ENCODE measurements at regions not wholly inside any gene's neighbourhood (a gene's known extent, or its start where the extent isn't known, plus 50 kb on each side); places are given as distances from the start of the nearest gene placed in this dataset.

DNA sequence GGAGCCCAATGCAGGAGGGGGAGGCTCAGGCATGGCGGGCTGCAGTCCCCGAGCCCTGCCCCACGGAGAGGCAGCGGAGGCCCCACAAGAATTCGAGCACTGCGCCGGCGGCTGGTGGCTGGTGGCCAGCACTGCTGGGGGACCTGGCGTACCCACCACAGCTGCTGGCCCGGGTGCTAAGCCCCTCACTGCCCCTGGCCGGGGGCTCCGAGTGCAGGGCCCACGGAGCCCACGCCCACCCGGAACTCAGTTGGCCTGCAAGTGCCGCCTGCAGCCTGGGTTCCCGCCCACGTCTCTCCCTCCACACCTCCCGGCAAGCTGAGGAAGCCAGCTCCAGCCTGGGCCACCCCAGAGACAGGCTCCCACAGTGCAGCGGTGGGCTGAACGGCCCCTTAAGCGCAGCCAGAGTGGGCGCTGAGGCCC, 780.3 kb downstream of the DTWD2 start:
- TF ChIP-seq POLR2A (IDR thresholded peaks at IDR 0.05; ENCODE audit: low read depth, low read length) (no peak), POLR2AphosphoS5 (IDR thresholded peaks at IDR 0.05; ENCODE audit: low read depth, low read length) (no peak)

All from GM12892 (cell line).